HG03175 (cell line): ENCODE measurements at regions not wholly inside any gene's neighbourhood (a gene's known extent, or its start where the extent isn't known, plus 50 kb on each side); places are given as distances from the start of the nearest gene placed in this dataset.
"Not testable (repeated sequence)": the region's sequence is repeated elsewhere in the genome, so short reads cannot be mapped to it uniquely, and the experiment has no call there.

Experiments
- ATAC-seq: cut with Tn5 transposase; IDR thresholded peaks from one replicate; pipeline ENCODE4 v1.9.1; 2021; ENCODE audit warnings: mild to moderate bottlenecking, moderate library complexity; ENCODE audit not compliant: unreplicated experiment

DNA sequence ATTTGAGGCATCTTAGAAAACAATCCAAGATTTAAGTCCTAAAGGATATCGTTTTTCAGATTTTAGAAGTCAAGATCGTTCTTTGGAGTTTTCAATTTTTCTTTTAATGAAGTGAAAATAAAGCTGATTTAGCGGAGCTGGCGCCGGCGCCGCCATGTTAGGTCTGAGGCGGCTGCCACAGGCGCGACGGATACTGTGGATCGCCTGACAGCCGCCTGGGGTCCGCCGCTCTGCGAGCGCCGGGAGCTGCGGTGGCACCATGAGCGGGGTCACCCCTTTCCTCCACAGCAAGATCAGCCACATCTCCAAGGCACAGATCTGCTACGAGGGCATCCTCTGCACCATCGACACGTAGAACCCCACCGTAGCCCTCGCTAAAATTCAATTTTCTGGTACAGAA lies 247.2 kb downstream of the GJA1 start:
- no peak for ATAC-seq

- not testable (repeated sequence) for ATAC-seq
These were observed 250.4 kb downstream of the GJA1 start for GRCh38 chr6:121685806-121686205.

GRCh38 chr6:121686611-121687023 lies 251.2 kb downstream of the GJA1 start:
- no peak for ATAC-seq

GRCh38 chr6:121688974-121689373 lies 253.5 kb downstream of the GJA1 start:
- ATAC-seq, result no peak

- ATAC-seq, result no peak
These were observed 255.7 kb downstream of the GJA1 start for GRCh38 chr6:121691126-121691551.

DNA sequence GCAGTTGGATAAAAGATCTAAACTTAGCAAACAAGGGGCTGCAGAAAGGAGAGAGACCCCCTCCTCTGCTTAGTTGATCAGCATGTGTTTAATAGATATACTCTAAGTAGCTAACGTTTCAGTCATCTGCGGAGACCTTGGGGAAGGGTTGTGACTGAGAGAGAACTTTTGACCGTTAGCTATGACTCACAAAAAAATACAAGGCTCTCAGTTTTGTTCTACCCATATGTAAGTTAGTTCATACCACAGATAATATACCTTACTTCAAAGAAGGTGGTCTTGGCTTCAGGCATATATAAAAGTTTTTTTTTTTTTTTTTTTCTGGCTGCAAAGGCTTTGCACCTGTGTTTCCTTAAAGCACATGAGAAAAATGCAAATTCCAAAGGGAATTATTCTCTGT lies 258.9 kb downstream of the GJA1 start:
- ATAC-seq, result no peak

DNA sequence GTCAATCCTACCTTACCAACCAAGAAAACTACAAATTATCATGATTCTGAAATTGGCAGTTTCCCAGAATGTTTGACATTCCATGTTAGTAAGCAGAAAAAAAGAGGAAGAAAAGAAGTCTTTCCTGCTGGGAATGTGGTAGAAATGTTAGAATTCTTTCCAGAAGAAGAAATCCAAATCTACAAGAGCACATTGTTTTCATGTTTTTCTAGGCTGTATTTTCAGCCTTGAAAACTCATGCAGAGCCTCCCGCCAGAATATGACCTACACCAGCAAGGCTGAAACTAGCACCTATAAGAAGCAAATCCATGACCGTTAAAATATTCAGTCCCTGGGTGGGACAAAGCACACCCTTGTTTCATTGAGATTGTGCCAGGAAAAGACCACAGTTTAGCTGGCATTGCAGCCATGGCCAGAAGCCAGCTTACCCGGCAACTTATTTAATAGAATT lies 259.4 kb downstream of the GJA1 start:
- ATAC-seq, result no peak

DNA sequence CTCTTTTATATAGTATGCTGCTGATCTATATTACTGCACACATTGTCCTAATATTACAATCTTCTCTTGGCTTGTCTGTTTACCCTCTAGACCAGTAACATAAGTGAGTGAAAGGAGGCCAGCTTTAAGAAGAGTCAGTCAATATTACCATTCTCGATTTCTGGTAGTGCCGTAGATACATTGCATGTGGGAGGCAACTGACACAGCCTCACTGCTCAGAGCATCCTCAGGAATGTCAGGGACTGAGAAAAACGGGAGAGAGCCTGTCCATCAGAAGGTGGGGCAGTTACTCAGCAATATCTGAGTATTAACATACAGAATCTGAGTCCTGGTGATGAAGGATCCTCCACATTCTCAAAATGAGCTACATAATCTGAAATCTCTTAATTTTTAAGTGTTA lies 259.9 kb downstream of the GJA1 start:
- no peak for ATAC-seq

- ATAC-seq, result no peak
These were observed 262.5 kb downstream of the GJA1 start for GRCh38 chr6:121697921-121698320.

DNA sequence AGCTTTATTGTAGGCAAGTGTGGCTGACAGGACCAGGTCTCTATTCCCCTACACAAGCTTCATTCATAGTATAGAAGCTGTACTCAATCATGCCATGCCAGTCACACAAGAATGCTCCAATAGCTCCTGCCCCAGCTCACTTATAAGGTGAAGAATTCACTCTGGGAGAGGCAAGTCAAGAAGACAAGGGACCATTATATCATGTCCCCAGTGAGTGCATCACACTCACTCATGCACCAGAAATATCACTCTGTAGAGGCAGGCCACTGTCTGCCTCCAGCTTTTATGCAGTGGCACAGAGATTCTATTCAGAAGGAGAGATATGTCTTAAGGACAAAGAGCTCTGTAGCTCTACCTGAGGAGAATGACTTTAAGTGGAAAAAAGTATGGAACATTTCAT lies 263.2 kb downstream of the GJA1 start:
- no peak for ATAC-seq

- not testable (repeated sequence) for ATAC-seq
These were observed 267.7 kb downstream of the GJA1 start for GRCh38 chr6:121703129-121703528.

- no peak for ATAC-seq
These were observed 276.0 kb downstream of the GJA1 start for GRCh38 chr6:121711472-121711871.

DNA sequence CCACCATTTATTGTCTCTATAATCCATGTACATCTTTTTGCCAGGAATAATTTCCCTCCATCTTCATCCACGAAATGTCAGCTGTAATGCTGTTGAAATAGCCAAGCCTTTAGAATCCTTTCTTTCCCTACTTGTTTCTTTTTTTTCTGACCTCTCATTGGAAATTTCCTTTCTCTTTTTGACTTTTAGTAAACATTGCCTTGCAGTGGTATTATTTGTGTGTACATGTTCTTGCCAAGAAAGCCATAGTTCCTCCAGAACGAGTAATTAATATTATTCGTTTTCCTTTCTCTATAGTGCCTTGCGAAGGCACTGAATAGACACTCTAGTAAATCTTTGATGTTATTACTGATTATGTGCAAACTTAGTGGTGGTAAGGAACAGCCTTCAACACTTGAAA lies 282.2 kb downstream of the GJA1 start:
- no peak for ATAC-seq

DNA sequence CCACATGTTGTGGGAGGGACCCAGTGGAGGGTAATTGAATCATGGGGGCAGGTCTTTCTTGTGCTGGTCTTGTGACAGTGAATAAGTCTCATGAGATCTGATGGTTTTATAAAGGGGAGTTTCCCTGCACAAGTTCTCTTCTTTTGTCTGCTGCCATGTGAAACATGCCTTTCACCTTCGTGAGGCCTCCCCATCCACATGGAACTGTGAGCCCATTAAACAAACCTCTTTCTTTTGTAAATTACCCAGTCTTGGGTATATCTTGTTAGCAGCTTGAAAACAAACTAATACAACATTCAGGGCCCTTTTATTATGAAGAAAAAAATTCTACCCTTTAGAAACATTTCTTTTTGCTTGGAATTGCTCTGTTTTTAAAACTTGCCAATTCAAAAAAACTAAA lies 285.4 kb downstream of the GJA1 start:
- ATAC-seq, result not testable (repeated sequence)

- no peak for ATAC-seq
These were observed 288.2 kb downstream of the GJA1 start for GRCh38 chr6:121723623-121724022.

DNA sequence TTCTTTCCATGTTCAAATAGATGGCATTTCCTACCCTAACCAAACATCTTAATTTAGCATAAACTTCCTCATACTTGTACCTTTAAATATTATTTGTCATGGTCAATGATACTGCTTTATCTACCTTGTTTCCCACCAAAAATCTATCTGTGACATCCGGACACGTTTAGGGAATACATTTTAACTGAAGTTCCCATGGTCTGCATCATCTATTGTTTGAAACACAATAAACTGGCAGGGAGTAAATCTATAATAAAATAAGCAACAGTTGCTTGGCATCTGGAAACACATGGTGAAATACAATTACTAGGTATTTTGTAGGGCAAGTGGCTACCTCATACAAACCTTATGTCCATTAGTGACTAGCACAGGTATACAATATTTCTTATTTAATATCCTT lies 289.1 kb downstream of the GJA1 start:
- ATAC-seq, result no peak

DNA sequence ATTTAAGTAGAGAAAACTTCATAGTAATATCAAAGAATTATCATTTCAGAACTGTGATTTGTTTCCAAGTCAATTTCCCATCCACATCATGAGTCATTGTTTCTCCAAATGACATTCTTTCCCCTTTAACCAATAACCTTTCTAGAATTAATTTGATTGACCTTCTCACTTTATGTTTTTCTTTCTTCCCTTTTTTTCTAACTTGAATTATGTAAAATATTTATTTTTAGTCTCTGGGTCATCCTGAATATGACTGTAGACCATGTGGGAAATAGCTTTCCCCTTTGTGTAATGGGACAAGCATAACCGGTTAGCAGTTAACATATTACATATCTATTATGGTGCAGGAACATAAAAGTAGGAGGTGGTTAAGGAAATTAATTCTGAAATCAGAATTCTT lies 291.1 kb downstream of the GJA1 start:
- no peak for ATAC-seq

DNA sequence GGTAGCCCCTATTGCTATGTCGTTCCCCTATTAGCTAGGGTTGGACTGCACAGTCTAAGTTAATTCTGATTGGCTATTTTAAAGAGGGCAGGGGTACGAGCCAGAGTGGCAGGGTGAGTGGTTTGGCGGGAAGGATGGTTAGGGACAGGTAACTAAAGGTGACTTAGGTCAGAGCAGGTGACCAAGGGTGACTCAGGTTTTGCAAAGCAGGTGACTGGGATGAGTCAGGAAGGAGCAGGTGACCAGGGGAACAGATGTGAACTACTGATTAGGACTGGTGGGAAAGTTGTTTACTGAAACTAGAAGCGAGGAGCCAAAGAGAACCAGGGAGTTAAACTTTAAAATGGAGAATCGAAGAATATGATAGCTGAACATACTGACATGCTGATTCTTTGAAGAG lies 295.2 kb downstream of the GJA1 start:
- ATAC-seq, result no peak

GRCh38 chr6:121731381-121731780 lies 295.9 kb downstream of the GJA1 start:
- no peak for ATAC-seq

- ATAC-seq, result no peak
These were observed 297.2 kb downstream of the GJA1 start for GRCh38 chr6:121732641-121733040.

DNA sequence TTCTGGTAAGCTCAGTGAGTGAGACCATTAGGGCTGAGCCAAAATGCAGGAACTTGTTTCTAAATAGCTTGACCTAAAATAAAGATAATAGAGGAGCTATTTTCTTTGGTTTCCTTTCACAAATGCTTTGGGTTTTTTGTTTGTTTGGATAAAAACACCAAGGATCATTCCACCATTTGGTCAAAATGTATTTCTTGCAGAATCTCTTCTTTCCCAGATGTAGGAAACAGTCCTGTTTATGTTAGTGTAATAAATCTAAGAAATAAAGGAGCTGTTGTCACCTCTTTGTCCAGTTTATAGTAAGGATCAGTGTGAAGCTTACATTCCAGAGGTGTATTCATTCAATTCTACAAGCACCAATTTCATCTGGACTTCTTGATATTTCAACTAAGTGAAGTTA lies 297.8 kb downstream of the GJA1 start:
- no peak for ATAC-seq

- ATAC-seq, result not testable (repeated sequence)
These were observed 304.7 kb downstream of the GJA1 start for GRCh38 chr6:121740188-121740587.

GRCh38 chr6:121743691-121744090 lies 308.2 kb downstream of the GJA1 start:
- ATAC-seq, result no peak

DNA sequence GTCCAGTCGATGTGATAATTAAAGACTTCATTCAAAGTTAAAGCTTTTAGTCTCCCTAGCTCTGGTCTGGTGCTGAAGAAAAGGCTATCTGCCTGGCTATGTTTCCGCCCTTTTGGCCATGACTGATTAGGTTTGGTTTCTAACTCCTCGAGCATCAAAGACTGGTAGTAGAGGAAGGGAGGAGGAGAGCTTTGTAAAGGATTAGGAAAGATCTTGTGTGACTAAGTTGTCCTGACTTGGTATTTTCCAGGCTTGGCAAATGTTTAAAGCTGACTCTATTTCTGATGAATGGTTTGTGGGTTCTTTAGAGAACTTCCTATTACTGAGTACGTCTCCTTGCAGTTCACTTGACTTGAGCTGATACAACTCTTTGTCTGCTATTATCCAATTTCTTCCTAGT lies 312.9 kb downstream of the GJA1 start:
- ATAC-seq, result no peak
